Kidney (tissue), 13 donors: ENCODE measurements at regions not wholly inside any gene's neighbourhood (a gene's known extent, or its start where the extent isn't known, plus 50 kb on each side); places are given as distances from the start of the nearest gene placed in this dataset.
A peak's percentile ranks its signal among the peaks of the same experiment; 100 is the strongest.

ENCODE experiments used
- DNase-seq, 5 donors: peaks; one replicate each; pipeline ENCODE4 v3.0.0-alpha.2; 2013 to 2020
- FAIRE-seq: peaks from 2 replicates; lab custom pipeline; 2012; peaks lifted over from hg19 to GRCh38; lab: Jason Lieb, UNC
- H3K27ac ChIP-seq, 2 donors: one replicate each; pipeline ENCODE4 v1.7.0; 2013; ENCODE audit warnings: low read depth in 2 of 2, low read length in 2 of 2, inconsistent platforms in 1 of 2
- H3K27me3 ChIP-seq: one replicate; pipeline ENCODE4 v1.7.1; 2013; ENCODE audit warnings: low read length, inconsistent platforms; ENCODE audit not compliant: control insufficient read depth, insufficient read depth
- H3K36me3 ChIP-seq, 3 donors: one replicate each; pipeline versions ENCODE4 v1.7.0 to v1.7.1; 2013; ENCODE audit warnings: low read length in 3 of 3, control low read depth in 1 of 3, inconsistent platforms in 1 of 3; ENCODE audit not compliant: insufficient read depth in 3 of 3, control insufficient read depth in 2 of 3
- H3K4me1 ChIP-seq, 3 donors: one replicate each; pipeline versions ENCODE4 v1.7.0 to v1.7.1; 2013; ENCODE audit warnings: low read length in 3 of 3, inconsistent platforms in 1 of 3, low read depth in 1 of 3; ENCODE audit not compliant: control insufficient read depth in 2 of 3, insufficient read depth in 2 of 3
- H3K4me3 ChIP-seq, 3 donors: one replicate each; pipeline versions ENCODE4 v1.7.0 to v1.8.1; 2013; ENCODE audit warnings: low read length in 3 of 3, control low read depth in 1 of 3, inconsistent platforms in 1 of 3
- H3K9ac ChIP-seq, 3 donors: one replicate each; pipeline versions ENCODE4 v1.7.0 to v1.7.1; 2013; ENCODE audit warnings: low read length in 3 of 3, control low read depth in 1 of 3, inconsistent platforms in 1 of 3
- H3K9me3 ChIP-seq, 3 donors: one replicate each; pipeline versions ENCODE4 v1.7.0 to v1.7.1; 2013; ENCODE audit warnings: low read length in 3 of 3, control low read depth in 1 of 3, inconsistent platforms in 1 of 3; ENCODE audit not compliant: control insufficient read depth in 2 of 3, insufficient read depth in 1 of 3
- CTCF ChIP-seq: IDR thresholded peaks from 3 replicates; pipeline ENCODE4 v1.5.1; 2012; ENCODE audit warnings: mild to moderate bottlenecking, moderate library complexity, borderline replicate concordance; ENCODE audit not compliant: insufficient read depth; ENCODE audit errors: extremely low read depth
- intact Hi-C: fragments of 100-400 bp; cut with DNase I; formaldehyde crosslinking; loops from one replicate; pipeline ENCODE4 v1.11.1; 2022
- donor health status: control.
- donor health status: control.
- donor health status: control.
- donor health status: control.
- donor health status: control.
- donor health status: DM: yes; HTN: yes; CAD: no.
- donor health status: Normal renal cell carcinoma (clear cell type).

GRCh38 chr15:98304371-98304770 lies 343.9 kb downstream of the ARRDC4 start:
- no peaks in the 10 kb centered on the region for H3K9me3 ChIP-seq
- FAIRE-seq, result no peak
- no peaks in the 10 kb centered on the region for H3K36me3 ChIP-seq
- no peak for TF ChIP-seq CTCF
- H3K4me3 ChIP-seq, result peak overlapping the region in 1 of 3 donors; percentile 22
- no peak overlapping the region for H3K9ac ChIP-seq
- peaks cover 0 to 7% (median 5%) of the 10 kb centered on the region in 3 donors for H3K4me1 ChIP-seq
- H3K27ac ChIP-seq, result no peak overlapping the region
- intact Hi-C loops, result loop anchor here (10.0 kb wide), 1 partner anchor 400 kb away; no protein-coding TSS in a partner anchor
- DNase-seq, result peak in 3 of 5 donors; percentile 30 to 62 (median 40)
- no peaks in the 10 kb centered on the region for H3K27me3 ChIP-seq

- Histone ChIP-seq H3K9me3 (no peaks in the 10 kb centered on the region), H3K9ac (no peak overlapping the region), H3K4me3 (no peak overlapping the region), H3K27me3 (no peaks in the 10 kb centered on the region), H3K36me3 (no peaks in the 10 kb centered on the region), H3K27ac (no peak overlapping the region), H3K4me1 (peaks cover 0 to 7% (median 5%) of the 10 kb centered on the region in 3 donors)
- TF ChIP-seq CTCF, result no peak
- intact Hi-C loops, result loop anchor here (10.0 kb wide), 1 partner anchor 403 kb away; no protein-coding TSS in a partner anchor
- DNase-seq (no peak), FAIRE-seq (no peak)
Observed at GRCh38 chr15:98308117-98308516, 340.2 kb upstream of the IGF1R start.

- peak; percentile 85 for TF ChIP-seq CTCF
- H3K27ac ChIP-seq, result no peak overlapping the region
- no peak overlapping the region for H3K4me3 ChIP-seq
- H3K27me3 ChIP-seq, result no peaks in the 10 kb centered on the region
- peak in 4 of 5 donors; percentile 86 to 91 (median 88) for DNase-seq
- no peaks in the 10 kb centered on the region for H3K4me1 ChIP-seq
- intact Hi-C loops, result loop anchor here (5.0 kb wide), 1 partner anchor 111 kb away; no protein-coding TSS in a partner anchor
- no peaks in the 10 kb centered on the region for H3K9me3 ChIP-seq
- H3K9ac ChIP-seq, result no peak overlapping the region
- FAIRE-seq, result peak; percentile 72
- no peaks in the 10 kb centered on the region for H3K36me3 ChIP-seq
Observed at GRCh38 chr15:98311566-98312188, 336.7 kb upstream of the IGF1R start.
